HG03520 (cell line): ENCODE measurements at regions not wholly inside any gene's neighbourhood (a gene's known extent, or its start where the extent isn't known, plus 50 kb on each side); places are given as distances from the start of the nearest gene placed in this dataset.

ENCODE experiments used
- ATAC-seq: cut with Tn5 transposase; IDR thresholded peaks from one replicate; pipeline ENCODE4 v1.9.1; 2021; ENCODE audit warnings: mild to moderate bottlenecking, moderate library complexity; ENCODE audit not compliant: unreplicated experiment

- ATAC-seq, result no peak
Measured at GRCh38 chr1:103256490-103256889, 148.2 kb upstream of the COL11A1 start.

- no peak for ATAC-seq
Measured at GRCh38 chr1:103254691-103255090, 146.4 kb upstream of the COL11A1 start.

GRCh38 chr1:103250441-103250861 is 142.1 kb upstream of the COL11A1 start:
- no peak for ATAC-seq

- ATAC-seq, result no peak
Measured at GRCh38 chr1:103248417-103249102, 140.2 kb upstream of the COL11A1 start.

GRCh38 chr1:103247517-103247916 is 139.2 kb upstream of the COL11A1 start:
- ATAC-seq, result no peak

GRCh38 chr1:103243481-103243880 is 135.2 kb upstream of the COL11A1 start:
- ATAC-seq, result no peak

GRCh38 chr1:103239034-103239433 is 130.7 kb upstream of the COL11A1 start:
- ATAC-seq, result no peak

GRCh38 chr1:103230061-103230460 is 121.7 kb upstream of the COL11A1 start:
- ATAC-seq, result no peak

- ATAC-seq, result no peak
Measured at GRCh38 chr1:103220631-103221041, 112.3 kb upstream of the COL11A1 start.

- ATAC-seq, result no peak
Measured at GRCh38 chr1:103218821-103219220, 110.5 kb upstream of the COL11A1 start.

- no peak for ATAC-seq
Measured at GRCh38 chr1:103218369-103218768, 110.0 kb upstream of the COL11A1 start.

GRCh38 chr1:103211073-103211472 is 102.8 kb upstream of the COL11A1 start:
- ATAC-seq, result no peak

GRCh38 chr1:103208844-103209243 is 100.5 kb upstream of the COL11A1 start:
- no peak for ATAC-seq

- no peak for ATAC-seq
Measured at GRCh38 chr1:103199001-103199400, 90.7 kb upstream of the COL11A1 start.

GRCh38 chr1:103198076-103198475 is 89.8 kb upstream of the COL11A1 start:
- no peak for ATAC-seq

- ATAC-seq, result no peak
Measured at GRCh38 chr1:103197216-103197615, 88.9 kb upstream of the COL11A1 start.

GRCh38 chr1:103194984-103195383 is 86.7 kb upstream of the COL11A1 start:
- no peak for ATAC-seq

- ATAC-seq, result no peak
Measured at GRCh38 chr1:103194060-103194459, 85.7 kb upstream of the COL11A1 start.

GRCh38 chr1:103191327-103191726 is 83.0 kb upstream of the COL11A1 start:
- no peak for ATAC-seq

- no peak for ATAC-seq
Measured at GRCh38 chr1:103190766-103191165, 82.4 kb upstream of the COL11A1 start.

- no peak for ATAC-seq
Measured at GRCh38 chr1:103187673-103188072, 79.4 kb upstream of the COL11A1 start.

- ATAC-seq, result no peak
Measured at GRCh38 chr1:103180660-103181059, 72.3 kb upstream of the COL11A1 start.

GRCh38 chr1:103177108-103177775 is 68.9 kb upstream of the COL11A1 start:
- ATAC-seq, result no peak
